ENCODE measurements at regions not wholly inside any gene's neighbourhood (a gene's known extent, or its start where the extent isn't known, plus 50 kb on each side); places are given as distances from the start of the nearest gene placed in this dataset.

GRCh38 chr7:106736123-106736507, 75.2 kb upstream of the CCDC71L start:
- TF ChIP-seq MAFK (IDR thresholded peaks at IDR 0.05; ENCODE audit: low read depth, low read length) (no peak), CTCF (conservative IDR thresholded peaks at IDR 0.05; ENCODE audit: low read depth, low read length) (no peak), POLR2A (IDR thresholded peaks at IDR 0.05; ENCODE audit: low read depth, low read length) (no peak), RAD21 (IDR thresholded peaks at IDR 0.05; ENCODE audit: low read length) (no peak)
